GM18511 (cell line): ENCODE measurements at regions not wholly inside any gene's neighbourhood (a gene's known extent, or its start where the extent isn't known, plus 50 kb on each side); places are given as distances from the start of the nearest gene placed in this dataset.

Experiments
- ATAC-seq: cut with Tn5 transposase; IDR thresholded peaks from one replicate; pipeline ENCODE4 v1.9.1; 2021; ENCODE audit warnings: mild to moderate bottlenecking, moderate library complexity; ENCODE audit not compliant: unreplicated experiment

- no peak for ATAC-seq
Observed at GRCh38 chr4:182188622-182189021, 54.6 kb upstream of the TENM3 start.

GRCh38 chr4:182189103-182189878 is 53.9 kb upstream of the TENM3 start:
- ATAC-seq: no peak

DNA sequence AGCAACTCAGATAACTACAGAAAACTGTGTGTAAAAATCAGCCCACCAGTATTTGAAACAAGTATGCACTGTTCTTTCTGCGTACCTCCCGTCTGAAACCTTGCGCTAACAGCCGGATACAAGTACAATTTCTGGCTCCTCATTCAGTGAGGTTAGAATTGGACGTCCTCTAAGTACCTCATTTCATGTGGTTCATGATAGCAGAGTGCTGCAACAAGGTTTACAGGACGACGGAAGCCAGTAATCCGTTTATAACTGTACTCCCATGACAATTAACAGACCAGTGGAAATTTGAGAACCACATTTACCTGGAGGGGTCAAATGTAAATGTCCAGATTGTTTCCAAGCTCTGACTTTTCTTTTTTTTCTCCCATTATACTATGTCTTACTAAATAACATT is 52.9 kb upstream of the TENM3 start:
- ATAC-seq: no peak

- ATAC-seq: no peak
Observed at GRCh38 chr4:182192511-182193181, 50.6 kb upstream of the TENM3 start.

DNA sequence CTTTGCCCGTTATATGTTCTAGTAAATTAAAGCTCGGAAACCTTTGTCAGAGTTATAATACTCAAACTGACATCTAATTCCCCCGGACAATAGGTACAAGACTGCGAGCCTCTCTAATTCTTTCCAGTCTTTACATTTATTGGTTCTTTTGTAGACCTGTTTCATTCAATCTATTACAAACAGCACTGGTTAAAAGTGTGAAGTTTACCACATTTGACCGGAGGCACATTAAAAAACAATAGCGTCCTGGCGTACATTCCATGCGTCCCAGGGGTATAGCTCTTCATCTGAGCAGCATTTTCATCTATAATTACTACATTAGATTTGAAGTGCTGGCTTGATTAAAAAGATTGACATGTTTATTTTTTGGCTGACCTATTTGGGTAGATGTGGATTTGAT is 49.9 kb upstream of the TENM3 start:
- no peak for ATAC-seq
